GM15510 (cell line): ENCODE measurements at regions not wholly inside any gene's neighbourhood (a gene's known extent, or its start where the extent isn't known, plus 50 kb on each side); places are given as distances from the start of the nearest gene placed in this dataset.

Experiments used
- POLR2A ChIP-seq: IDR thresholded peaks from 3 replicates; pipeline ENCODE4 v1.6.1; 2011; ENCODE audit warnings: borderline replicate concordance; ENCODE audit not compliant: insufficient read length; ENCODE audit errors: extremely low read depth

GRCh38 chr19:28377077-28377476 lies 835.9 kb downstream of the UQCRFS1 start:
- no peak for TF ChIP-seq POLR2A

- TF ChIP-seq POLR2A: no peak
These were observed 838.0 kb downstream of the UQCRFS1 start for GRCh38 chr19:28374971-28375370.

DNA sequence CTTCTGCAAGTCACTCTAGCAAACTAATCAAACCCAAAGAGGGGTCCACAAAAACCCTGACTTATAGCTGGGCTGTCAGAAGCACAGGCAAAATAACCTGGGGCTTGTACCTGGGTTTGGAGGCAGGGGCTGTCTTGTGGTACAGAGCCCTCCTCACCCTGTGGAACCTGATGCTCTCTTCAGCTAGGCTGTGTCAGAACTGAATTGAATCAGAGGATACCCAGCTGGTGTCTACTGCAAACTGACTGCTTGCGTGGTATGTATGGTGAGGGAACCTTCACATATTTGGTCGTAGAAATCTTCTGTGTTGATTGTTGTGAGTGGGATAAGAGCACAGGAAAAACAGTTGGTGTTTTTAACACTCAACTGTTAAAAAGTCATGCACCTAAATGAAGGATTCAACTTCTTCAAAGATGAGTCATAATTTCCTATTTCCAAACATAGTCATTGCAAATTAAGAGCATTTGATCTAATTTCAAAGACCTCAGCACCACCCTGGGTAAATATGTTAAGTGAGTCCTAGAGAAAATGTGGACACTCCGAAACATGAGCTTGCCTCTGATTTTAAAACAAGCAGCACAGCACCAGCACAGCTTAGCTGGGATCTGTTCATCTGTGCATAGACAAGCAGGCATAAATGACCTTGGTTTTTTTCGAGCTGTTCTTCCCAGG lies 840.2 kb downstream of the UQCRFS1 start:
- TF ChIP-seq POLR2A: no peak

GRCh38 chr19:28367146-28367545 lies 845.8 kb downstream of the UQCRFS1 start:
- TF ChIP-seq POLR2A: no peak

DNA sequence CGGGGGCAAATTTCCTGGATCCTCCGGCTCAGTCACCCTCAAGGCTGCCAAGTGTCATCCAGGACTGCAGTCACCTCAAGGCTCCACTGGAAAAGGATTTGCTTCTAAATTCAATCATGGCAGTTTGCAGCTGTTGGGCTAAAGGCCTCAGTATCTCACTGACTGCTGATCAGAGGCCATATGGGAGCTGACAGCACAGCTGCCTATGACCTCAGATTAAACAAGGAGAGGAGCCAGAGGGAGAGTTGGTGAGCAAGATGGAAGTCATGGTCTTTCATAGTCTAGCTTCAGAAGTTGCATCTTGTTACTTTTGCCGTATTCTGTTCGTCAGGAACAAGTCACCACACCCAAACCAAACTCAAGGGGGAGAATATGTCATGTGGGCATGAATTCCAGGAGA lies 849.7 kb downstream of the UQCRFS1 start:
- no peak for TF ChIP-seq POLR2A

- TF ChIP-seq POLR2A: no peak
These were observed 853.2 kb downstream of the UQCRFS1 start for GRCh38 chr19:28359431-28360414.

- TF ChIP-seq POLR2A: no peak
These were observed 854.3 kb downstream of the UQCRFS1 start for GRCh38 chr19:28358633-28359032.

DNA sequence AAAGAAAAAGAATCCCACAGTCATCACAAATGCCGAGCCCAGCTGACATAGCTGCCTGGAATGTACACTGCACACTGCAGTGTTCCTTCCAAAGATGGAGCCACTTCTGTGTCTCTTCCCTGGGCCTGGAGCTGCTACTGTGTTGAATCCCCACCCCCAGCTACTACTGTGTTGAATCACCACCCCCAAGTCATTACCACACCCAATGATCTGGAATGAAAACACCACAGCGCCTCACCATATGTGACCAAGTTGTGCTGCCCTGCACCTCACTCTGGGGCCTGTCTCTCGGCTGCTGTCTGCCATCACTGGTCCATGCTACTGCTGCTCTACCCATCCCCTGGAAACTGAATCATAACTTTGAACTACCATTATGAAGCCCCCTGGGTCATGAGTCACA lies 861.2 kb downstream of the UQCRFS1 start:
- no peak for TF ChIP-seq POLR2A

DNA sequence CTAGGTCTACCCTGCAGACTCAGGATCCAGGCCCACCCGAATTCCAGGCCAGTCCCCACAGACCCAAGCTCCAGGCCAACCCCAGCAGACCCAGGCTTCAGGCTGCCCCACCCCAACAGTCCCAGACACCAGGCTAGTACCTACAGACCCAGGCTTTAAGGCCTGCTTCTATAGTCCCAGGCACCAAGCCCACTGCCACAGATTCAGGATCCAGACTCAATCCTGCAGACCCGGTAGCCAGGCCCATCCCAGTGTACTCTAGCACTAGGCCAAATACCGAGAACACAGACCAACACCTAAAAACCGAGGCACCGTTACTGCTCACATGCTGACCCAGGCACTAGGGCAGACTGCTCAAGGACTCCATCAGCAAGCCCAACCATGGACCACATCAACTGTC lies 862.3 kb downstream of the UQCRFS1 start:
- no peak for TF ChIP-seq POLR2A

GRCh38 chr19:28350037-28350436 lies 862.9 kb downstream of the UQCRFS1 start:
- TF ChIP-seq POLR2A: no peak

GRCh38 chr19:28349604-28350003 lies 863.3 kb downstream of the UQCRFS1 start:
- no peak for TF ChIP-seq POLR2A

DNA sequence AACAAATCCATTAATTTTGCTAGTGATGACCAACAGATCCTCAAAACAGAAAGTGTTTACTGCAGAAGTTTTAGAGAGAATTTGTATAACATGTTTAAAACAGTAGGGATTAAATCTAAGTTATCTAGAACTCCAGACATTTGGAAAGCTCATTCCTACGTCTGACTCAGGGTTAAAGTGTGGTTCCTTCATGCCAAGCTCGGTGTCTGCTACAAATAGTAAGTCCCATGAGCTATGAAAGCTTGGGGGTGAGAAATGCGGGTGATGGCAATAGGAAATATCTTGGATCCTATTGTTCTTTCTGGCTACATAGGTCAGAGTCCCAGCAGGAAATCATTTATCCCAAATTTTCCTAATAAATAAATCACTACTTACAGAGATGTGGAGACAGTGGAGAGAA lies 867.1 kb downstream of the UQCRFS1 start:
- TF ChIP-seq POLR2A: no peak

GRCh38 chr19:28341810-28342350 lies 871.1 kb downstream of the UQCRFS1 start:
- no peak for TF ChIP-seq POLR2A

- TF ChIP-seq POLR2A: no peak
These were observed 878.5 kb downstream of the UQCRFS1 start for GRCh38 chr19:28334419-28334818.

DNA sequence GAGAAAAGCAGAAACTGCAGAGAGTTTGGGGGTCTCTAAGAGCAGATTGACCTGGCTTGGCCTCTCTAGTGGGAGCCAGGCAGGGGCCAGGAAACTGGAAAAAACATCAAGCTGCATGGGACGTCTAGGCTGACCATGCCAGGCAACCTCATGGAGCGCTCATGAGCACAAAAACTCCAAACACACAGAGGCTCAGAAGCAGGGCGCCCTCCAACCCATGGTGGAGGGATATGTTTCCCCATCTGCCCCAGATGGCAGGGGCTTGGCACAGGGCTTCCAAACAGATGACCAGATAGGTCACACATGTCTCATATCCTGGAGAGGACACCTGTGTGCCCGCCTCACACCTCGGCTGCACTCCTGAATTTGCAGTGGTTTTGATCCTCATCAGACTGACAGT lies 879.0 kb downstream of the UQCRFS1 start:
- no peak for TF ChIP-seq POLR2A
